ENCODE measurements at regions not wholly inside any gene's neighbourhood (a gene's known extent, or its start where the extent isn't known, plus 50 kb on each side); places are given as distances from the start of the nearest gene placed in this dataset.

DNA sequence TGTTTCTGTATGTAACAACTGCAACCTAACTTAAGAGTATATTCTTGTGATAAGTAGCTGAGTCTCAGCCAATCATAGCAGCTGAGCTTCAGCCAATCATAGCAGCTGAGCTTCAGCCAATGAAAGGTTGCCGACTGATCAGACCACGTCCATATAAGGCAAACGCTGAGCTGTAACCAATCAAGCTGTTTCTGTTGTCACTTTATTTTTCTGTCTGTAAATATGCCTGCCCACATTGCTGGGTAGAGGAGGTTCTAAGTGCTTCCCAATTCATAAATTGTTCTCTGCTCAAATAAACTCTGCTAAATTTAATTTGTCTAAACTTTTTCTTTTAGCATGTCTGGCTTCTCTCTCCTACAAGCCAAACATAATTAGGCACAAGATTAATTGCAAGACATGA lies 231.5 kb upstream of the TCF4 start:
- DNase-seq, result no peak

- DNase-seq, result no peak
Measured at GRCh38 chr18:55818284-55818683, 230.3 kb upstream of the TCF4 start.

DNA sequence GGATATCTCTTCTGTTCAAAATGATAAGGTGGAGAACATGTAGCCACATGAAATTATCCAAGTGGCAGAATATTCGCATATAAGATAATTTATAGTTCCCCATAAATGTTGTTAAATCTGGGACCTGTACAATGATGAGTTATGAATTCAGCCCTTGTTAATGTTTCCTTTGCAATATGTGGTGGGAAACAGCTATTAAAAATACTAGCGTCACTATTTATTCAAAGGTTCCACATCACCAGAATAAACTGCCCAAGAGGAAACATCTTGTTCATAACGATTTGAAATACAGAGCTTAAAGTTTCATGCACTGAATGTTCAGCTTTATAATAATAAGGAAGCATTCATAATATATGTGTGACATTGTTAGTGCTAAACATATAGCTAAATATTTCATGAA lies 223.9 kb upstream of the TCF4 start:
- DNase-seq, result no peak

DNA sequence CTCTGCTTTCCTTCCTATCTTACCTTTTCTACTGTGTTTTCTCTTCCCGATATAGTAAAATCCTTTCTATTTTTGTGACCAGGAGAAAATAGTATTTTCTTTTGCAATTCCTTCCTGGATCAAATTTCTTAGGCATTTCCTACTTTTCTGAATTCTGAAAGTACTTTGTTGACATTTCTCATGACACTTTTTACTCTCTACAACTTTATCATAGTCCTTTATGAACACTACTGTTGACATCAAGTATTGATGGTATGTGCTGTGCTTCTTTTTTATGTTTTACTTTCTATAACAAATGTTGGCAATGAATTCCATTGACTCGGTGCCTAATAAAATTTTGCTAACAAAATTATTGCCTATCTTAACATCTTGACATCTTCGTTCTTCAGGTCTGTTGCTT lies 217.7 kb upstream of the TCF4 start:
- no peak for DNase-seq

- no peak for DNase-seq
Measured at GRCh38 chr18:55795101-55795669, 207.2 kb upstream of the TCF4 start.

DNA sequence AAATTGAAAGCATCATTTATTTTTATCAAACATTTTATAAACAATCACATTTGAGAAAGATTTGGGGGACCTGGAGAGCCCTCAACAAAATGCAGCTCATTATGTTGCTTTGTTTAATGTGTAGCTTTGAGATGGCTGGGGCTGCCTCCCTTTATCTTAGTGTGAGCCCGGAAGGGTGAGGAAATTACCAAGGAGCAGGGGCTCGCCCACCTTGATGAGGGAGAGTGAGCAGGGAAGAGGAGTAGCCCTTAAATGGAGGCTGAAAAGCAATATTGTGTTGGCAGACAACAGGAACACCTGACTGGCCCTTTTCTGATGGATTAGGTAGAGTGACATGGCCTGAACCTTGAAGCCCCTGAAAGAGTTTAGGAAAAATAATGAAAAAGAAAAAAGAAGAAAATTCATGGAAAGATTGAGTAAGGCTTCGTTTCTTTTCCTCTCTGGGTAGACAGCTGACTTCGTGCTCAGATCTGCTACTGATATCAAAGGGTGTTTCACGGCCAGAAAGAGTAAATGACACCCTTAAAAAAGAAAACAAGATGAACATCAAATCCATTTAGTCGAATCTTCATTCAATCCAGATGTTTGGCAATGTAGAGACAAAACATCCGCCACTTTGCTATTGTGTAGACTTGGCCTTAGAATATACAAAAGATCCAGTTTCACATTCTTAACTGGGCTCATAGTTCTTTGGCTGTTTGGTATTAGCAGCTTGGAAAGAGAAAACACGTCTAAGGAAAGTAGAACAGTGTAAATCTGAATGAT lies 206.5 kb upstream of the TCF4 start:
- no peak for DNase-seq

- DNase-seq, result no peak
Measured at GRCh38 chr18:55790296-55790695, 202.3 kb upstream of the TCF4 start.

GRCh38 chr18:55787536-55788073 lies 199.6 kb upstream of the TCF4 start:
- no peak for DNase-seq

- DNase-seq, result no peak
Measured at GRCh38 chr18:55786651-55787272, 198.8 kb upstream of the TCF4 start.

- DNase-seq, result no peak
Measured at GRCh38 chr18:55783921-55784320, 195.9 kb upstream of the TCF4 start.

DNA sequence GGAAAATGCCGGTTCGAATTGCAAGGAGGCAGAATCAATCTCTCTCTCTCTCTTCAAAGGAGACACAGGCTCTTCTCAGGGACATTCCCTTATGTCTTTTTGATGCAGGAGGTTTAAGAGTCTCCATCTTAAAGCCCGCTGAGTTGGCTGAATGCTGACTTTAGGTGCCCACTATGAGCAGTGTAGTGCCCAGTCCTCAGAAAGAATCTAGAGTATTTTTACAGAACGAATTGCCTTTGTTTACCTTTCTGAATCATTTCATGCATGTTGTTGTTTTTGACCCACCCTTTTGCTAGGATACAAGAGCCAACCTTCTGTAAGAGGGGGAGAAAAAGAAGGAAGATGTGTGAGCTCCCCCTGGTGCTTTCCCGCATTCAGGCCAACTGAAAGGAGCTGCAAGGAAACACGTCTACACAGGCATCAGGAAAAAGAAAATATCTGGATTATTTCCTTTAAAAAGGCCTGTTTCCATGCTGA lies 193.5 kb upstream of the TCF4 start:
- no peak for DNase-seq

GRCh38 chr18:55780586-55781071 lies 192.6 kb upstream of the TCF4 start:
- DNase-seq, result no peak

DNA sequence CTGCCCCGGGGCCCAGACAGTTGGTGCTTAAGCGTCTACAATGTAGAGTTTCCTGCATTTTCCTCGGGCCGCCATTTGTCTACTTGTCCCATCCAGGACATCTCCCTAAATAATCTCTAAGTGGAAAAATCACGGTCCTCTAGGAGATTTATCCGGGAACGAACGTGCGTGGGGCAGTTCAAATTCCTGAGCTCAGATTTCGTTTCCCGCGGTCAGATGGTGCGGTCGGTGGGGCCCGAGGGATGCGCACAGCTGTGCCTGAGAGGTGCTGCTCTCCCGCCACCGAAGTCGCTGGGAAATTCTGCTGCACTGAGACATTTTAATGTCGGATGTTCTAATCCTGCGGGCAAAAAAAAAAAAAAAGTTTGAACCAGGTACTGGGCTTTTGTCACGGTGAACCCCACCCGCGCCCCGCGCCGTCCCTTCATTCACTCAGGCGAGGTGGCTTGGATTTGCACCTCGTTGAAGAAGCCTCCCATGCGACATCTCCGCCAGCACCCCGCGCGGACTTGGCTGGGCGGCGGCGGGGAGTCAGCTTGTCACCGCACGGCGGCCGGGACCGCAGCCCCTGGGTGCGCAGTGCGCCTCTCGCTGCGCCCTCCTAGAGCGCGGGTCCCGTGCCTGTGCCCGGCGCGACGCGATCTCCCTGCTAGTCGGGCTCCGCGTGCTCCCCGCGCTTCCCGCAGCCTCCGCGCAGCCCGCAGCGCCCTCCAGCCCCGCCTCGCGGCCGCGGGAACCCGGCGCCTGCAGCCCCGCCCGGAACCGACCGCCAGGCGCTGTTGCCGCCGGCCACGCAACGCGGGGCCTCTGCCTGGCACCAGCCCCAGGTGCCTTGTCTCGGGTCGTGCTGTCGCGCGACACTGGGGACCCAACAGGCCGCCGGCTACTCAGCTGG lies 191.9 kb upstream of the TCF4 start:
- no peak for DNase-seq

DNA sequence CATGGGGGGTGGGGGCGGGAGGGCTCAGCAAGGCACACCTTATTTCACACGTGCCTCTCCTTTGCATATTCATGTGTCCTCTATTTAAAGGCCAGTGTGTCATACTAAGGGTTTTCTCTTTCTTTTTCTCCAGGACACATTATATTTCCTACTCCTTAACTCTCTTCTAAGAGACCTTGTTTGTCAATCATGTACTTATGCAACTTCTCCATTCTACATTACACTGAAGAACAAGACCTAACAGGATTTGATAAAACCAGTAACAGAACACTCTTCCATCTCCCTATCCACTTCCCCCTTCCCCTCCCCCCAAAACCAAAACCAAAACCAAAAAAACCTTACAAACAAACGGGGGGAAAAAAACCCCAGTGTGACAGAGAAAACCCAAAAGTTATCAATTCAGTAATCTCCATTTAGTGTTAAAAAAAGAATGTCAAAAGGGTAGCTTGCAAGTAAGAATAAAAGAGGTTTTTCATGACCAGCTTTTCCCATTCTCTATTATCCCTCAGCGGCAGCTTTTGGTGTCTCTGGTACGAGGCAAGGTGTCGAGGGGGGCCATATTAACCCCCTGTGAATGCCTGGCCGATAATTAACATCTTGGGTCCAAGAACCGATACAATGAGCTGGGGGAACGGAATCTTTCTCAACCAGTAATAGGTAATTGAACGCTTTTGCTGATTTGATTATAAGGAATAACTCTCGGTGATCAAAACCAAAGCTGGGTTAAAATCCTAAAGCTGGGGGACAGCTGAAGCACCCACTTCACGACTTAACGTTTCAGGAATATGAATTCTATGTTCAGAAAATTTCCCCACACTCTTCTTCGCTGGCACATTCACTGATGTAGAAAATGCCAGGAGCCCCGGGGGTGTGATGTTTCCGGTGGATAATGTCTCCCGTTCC lies 191.0 kb upstream of the TCF4 start:
- DNase-seq, result no peak

DNA sequence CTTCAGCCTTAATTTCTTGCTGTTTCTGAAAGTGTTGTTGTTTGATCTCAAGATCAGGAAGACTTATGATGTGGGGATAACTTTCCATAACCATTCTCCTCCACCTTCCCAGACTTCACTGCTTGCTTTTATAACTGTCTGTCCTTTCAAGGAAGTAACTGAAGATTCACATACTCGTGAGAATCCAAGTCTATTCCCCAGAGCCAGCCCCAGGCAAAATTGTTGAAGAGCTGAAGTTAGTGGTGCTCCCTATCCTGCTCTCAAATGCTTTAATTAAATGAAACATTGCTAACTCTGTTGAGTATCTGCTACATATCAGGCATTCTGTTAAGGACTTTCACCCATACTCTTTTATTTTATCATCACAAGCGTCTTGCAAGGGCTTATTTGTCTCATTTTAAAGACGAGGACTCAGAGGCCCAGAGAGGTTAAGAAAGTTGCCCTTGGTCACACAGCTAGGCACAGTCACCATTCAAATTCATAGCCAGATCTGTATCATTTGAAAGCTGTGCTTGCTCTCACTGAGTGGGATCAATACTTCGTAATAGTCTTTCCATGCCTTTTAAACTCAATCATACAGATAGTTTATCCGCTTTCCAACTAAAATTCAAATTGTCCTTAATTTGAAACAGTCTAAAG lies 189.8 kb upstream of the TCF4 start:
- DNase-seq, result no peak

- no peak for DNase-seq
Measured at GRCh38 chr18:55775972-55776371, 188.0 kb upstream of the TCF4 start.

DNA sequence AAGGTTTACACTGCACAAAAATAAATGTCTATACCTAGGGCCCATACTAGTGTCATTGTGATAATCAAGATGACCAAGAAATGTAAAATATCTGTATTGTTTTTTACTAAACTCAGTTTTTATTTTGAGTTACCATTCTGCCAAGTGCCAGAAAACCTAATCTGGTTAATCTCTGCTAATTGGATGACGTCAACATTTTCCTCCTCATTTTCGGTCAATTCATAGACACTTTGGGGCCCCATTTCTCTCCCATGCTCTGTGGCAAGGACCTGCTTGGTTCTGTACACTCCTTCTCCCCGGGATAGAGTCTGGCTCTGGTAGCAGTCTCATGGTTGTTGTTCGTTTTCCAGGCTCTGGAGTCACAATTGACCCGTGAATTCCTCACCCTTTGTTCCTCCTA lies 186.5 kb upstream of the TCF4 start:
- DNase-seq, result no peak

DNA sequence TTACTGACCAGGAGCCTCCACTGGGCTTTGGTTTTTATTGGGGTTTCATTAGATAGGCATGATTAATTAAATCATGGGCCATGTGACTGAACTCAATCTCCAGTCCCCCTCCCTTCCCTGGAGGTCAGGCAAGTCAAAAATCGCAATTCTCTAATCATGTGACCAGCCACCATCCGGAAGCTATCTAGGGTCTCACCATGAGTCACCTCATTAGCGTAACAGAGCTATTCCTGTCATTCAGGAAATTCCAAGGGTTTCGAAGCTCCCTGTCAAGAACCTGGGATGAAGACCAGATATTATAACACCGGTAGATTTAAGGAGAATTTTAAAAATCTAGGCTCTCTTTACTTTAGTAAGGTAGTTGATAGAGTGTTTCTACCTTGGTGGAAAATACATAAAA lies 180.3 kb upstream of the TCF4 start:
- no peak for DNase-seq

- no peak for DNase-seq
Measured at GRCh38 chr18:55764386-55764785, 176.4 kb upstream of the TCF4 start.

GRCh38 chr18:55763805-55764204 lies 175.8 kb upstream of the TCF4 start:
- DNase-seq, result no peak

- DNase-seq, result no peak
Measured at GRCh38 chr18:55763298-55763697, 175.3 kb upstream of the TCF4 start.
